NCI-H128 (cell line): ENCODE measurements at regions not wholly inside any gene's neighbourhood (a gene's known extent, or its start where the extent isn't known, plus 50 kb on each side); places are given as distances from the start of the nearest gene placed in this dataset.

Experiments used
- DNase-seq: peaks from one replicate; lab custom pipeline; 2025; ENCODE audit not compliant: unreplicated experiment; lab: John Stamatoyannopoulos, UW

DNA sequence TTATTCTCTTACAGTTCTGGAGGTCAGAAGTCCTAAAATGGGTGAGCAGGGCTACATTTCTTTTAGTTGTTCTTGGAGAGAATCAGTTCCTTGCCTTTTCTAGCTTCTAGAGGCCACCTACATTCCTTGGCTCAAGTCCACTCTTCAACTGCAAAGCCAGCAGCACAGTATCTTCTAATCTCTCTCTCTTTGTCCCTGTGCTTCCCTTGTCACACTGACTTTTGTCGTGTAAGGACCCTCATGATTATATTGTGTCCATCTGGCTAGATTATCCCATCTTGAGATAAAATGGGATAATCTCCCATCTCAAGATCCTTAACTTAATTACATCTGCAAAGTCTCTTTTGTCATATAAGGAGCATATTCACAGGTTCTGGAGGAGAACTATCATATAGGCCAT is 359.0 kb downstream of the ADRA2A start:
- no peak for DNase-seq

DNA sequence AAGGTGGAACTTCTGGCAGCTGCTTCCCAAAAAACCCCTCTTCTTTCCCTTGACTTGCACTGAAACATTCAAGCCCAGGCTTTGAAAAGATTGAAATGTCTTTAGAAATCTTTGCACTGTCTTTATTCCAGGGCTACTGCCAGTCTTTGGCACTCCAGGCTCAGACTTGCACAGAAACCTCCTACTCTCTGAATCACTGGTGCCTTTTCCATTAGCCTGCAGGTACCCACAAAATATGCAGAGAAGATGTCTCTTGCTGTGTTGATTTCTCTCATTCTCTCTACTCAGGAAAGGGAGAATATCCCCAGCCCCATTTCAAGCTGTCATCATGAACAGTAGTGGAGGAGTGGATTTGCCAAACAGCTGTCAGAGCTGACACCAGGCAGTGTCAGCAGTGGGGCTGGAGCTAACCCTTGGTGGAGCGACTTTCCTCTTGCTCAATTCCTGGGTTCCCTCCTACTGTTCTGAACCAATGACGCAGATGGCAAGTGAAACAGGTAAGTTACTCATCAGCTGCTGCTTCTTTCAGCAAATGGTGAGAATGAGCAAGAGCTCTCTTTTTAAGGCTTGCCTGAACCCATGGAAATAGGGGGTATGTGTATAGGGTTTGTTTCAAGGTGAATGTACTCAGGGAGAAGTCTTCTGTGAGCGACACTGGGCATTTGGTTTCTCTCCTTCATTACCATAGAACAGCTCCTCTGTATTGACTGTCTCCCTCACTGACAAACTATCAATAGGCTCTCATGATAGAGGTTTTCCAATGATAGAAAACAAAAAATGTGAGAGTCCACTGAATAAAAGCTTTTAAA is 362.4 kb downstream of the ADRA2A start:
- no peak for DNase-seq

- DNase-seq = no peak
Observed at GRCh38 chr10:111440501-111440900, 363.7 kb downstream of the ADRA2A start.

DNA sequence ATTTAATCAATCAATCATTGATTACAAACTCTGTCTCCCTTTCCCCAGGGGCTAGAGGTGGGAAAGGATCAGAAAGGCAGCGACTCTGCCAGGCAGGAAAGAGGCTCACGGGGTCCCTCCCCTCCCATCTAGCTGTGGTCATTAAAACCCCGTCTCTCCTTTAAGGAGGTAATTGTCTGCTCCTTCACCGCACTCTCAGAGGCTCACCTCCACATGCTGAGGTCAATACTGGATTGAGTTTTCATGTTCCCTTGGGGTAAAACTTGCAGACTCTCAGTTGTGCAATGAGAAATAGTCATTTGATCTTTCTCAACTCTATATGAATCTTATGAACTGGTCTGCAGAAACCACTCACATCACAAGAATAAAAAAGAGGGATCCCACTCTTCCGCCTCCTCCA is 368.8 kb downstream of the ADRA2A start:
- DNase-seq = no peak

GRCh38 chr10:111446966-111447365 is 370.1 kb downstream of the ADRA2A start:
- no peak for DNase-seq

DNA sequence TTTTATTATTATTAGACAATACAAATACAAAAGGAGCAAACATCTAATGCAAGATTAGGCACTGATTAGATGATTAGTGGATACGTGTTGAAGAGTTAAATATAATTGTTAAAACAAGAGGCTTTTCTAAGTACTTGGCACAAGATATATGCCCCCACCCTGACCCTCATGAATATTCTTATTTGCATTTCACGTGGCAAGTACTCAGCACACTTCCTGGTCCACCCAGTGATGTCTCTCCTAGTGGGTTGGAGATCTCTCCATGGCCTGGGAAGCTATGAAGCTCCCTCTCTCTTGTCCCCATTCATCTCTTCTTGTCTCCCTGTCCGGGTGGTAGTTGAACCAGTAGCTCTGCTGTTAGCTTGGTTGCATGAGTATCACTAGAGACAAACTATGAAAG is 375.3 kb downstream of the ADRA2A start:
- DNase-seq = no peak

DNA sequence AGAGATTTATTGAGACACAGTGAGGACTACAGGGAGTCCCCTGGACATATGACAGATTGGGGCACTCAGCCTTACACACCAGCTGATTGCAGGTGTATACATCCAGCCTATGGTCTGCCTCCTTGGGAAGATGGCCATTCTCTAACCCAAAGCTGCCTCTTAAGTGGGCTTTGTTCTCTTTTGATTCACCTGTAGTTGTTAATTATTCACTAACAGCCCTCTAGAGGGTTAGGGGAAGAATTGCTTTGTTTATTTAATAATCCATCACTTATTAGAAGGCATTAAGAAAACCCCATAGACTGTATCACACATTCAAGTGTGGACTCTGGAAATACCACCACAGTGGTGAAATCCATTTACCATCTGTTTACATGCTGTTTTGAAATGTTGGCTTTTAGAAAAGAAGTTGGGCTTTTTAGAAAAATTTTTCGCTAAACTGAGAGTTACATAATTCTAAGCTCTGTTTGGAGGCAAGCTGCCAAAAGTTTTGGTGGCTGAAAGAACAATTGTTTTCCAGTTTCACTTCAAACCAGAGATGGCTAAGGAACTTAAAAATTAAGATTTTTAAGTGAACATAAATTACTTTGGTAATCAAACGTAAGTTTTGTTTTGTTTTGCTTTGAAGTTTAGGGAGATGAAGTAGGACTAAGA is 379.1 kb downstream of the ADRA2A start:
- DNase-seq = no peak

- DNase-seq = no peak
Observed at GRCh38 chr10:111458256-111458655, 381.4 kb downstream of the ADRA2A start.

- no peak for DNase-seq
Observed at GRCh38 chr10:111459967-111460366, 383.1 kb downstream of the ADRA2A start.

DNA sequence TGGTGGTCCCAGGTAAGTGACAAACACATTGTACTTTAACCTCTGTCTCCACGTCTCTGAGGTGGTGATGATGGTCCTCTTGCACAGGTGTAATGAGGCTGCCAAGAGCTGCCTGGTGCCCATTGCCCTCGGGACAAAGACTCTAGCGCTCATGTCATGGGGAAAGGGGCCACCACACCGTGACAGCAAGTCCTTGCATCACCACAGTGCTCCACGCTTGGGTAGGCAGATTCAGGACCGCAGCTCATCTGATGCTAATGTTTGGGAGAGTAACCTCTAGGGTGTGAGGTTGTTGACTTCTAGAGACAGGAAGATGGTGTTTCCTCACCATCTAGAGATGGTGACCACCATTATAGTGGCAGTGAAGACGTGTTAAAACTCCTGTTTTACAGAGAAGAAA is 395.6 kb downstream of the ADRA2A start:
- DNase-seq = no peak

DNA sequence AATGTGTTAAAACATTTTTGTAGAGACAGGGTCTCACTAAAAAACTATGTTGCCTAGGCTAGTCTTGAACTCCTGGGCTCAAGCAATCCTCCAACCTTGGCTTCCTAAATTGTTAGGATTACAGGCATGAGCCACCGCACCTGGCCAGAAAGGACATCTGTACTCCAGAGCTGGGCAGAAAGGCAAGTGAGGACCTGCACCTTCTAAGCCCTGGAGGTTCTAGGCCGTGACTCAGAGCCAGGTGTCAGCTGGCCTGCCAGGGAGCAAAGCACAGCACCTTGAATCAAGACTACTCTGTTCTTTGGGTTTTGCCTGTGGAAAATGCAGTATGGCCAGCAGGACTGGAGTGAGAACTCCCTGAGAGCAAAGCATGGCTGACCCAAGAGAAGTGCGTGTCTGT is 396.5 kb downstream of the ADRA2A start:
- DNase-seq = no peak

DNA sequence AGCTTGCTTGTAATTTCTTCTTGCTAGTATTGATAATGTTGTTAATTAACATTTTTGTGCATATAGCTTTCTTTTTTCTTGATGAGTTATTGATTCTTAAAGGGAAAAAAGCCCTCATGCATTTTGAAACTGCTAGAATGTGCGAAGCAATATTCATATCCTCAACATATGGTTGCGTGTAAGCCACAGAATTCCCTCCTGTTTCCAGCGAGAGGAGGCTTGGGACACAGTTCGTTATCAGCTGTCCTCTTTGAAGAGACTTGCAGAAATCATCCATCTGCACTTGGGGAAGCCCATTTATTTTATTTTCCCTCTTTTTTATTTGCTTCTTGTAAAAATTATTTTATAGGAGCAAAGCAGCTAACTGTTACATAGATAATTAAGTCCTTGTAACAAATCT is 398.0 kb downstream of the ADRA2A start:
- no peak for DNase-seq

DNA sequence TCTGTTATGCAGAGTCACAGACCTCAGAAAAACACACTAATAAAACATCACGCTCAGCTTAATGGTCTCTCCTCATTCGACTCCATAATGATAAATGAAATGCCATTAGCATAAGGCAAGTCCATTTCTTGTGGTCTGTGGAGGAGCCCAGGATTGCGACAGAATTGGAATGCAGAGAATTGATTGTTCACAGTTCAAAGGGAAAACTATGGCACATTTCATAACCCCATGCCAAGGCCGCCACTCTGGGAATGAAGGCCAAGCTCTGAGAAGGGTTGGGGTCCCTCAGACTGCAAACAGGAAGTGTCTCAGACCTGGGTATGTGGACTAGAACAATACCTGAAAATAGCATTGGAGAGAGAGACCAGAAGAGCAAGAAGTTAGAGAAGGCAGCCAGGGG is 398.9 kb downstream of the ADRA2A start:
- no peak for DNase-seq

- DNase-seq = no peak
Observed at GRCh38 chr10:111478651-111479050, 401.8 kb downstream of the ADRA2A start.

- no peak for DNase-seq
Observed at GRCh38 chr10:111479966-111480365, 403.1 kb downstream of the ADRA2A start.

DNA sequence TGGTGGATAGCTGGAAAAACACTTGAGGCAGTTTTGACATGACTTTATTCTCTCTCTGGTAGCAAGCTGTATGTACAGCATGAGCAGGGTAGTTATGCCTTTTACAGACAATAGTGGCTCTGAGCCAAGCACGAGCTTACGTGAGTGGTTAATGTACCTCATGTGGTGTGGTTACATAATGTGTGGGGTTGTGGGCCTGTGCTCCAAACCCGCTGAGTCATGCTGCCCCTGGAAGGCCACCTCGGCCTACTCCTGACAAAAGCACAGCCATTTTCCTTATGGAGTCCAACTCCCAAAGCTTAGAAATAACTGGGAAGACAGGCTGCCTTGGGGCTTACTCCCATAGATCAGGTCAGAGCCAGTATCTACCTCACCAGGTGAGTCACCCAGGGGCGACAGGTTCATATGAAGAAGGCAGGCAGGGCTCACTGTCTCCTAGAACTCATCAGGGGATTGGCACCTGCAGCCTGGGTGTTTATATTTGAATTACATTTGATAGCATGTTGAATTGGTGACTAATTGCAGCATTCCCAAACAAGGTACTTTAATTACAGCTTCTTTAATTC is 404.5 kb downstream of the ADRA2A start:
- DNase-seq = no peak

DNA sequence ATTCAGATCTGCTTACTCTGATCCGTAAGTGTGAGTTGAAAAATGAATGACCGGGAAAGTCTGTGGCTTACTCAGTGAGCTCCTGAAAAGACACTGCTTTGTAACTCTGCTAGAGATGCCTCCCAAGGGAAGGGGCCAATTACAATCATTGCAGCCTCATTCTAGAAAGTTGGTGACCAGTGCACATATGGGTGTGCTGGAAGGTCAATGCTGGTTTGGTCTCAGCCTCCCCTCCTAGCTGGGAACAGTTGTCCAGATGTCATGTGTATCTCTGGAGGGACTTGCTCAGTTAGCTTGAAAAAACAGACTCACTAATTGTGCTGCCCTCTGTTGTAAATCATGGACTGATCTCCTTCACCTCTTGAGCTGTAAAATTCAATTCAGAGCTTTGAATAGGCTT is 405.0 kb downstream of the ADRA2A start:
- no peak for DNase-seq

GRCh38 chr10:111482621-111483216 is 405.9 kb downstream of the ADRA2A start:
- no peak for DNase-seq

GRCh38 chr10:111485767-111486166 is 408.9 kb downstream of the ADRA2A start:
- no peak for DNase-seq

GRCh38 chr10:111486346-111486745 is 409.5 kb downstream of the ADRA2A start:
- no peak for DNase-seq

GRCh38 chr10:111488668-111489067 is 411.8 kb downstream of the ADRA2A start:
- no peak for DNase-seq

DNA sequence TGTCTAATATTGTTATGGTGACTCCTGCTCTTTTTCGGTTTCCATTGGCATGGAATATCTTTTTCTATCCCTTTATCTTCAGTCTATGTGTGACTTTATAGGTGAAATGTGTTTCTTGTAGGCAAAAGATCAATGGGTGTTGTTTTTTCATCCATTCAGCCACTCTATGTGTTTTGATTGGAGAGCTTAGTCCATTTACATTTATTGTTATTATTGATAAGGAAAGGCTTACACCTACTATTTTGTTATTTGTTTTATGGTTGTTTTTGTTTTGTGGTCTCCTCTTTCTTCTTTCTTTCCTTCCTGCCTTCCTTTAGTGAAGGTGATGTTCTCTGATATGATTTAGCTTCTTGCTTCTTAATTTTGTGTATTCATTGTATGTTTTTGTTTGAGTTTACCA is 414.3 kb downstream of the ADRA2A start:
- DNase-seq = no peak
